ENCODE measurements at regions not wholly inside any gene's neighbourhood (a gene's known extent, or its start where the extent isn't known, plus 50 kb on each side); places are given as distances from the start of the nearest gene placed in this dataset.

- TF ChIP-seq GATA2 (IDR thresholded peaks at IDR 0.05; ENCODE audit: low read depth, low read length) = no peak
- no peak for TF ChIP-seq GATA3 (IDR thresholded peaks at IDR 0.05; ENCODE audit: low read depth, low read length)
Measured at GRCh38 chr2:190810981-190811587, 69.5 kb upstream of the GLS start.

Measured in SH-SY5Y (cell line).